ENCODE measurements at regions not wholly inside any gene's neighbourhood (a gene's known extent, or its start where the extent isn't known, plus 50 kb on each side); places are given as distances from the start of the nearest gene placed in this dataset.

DNA sequence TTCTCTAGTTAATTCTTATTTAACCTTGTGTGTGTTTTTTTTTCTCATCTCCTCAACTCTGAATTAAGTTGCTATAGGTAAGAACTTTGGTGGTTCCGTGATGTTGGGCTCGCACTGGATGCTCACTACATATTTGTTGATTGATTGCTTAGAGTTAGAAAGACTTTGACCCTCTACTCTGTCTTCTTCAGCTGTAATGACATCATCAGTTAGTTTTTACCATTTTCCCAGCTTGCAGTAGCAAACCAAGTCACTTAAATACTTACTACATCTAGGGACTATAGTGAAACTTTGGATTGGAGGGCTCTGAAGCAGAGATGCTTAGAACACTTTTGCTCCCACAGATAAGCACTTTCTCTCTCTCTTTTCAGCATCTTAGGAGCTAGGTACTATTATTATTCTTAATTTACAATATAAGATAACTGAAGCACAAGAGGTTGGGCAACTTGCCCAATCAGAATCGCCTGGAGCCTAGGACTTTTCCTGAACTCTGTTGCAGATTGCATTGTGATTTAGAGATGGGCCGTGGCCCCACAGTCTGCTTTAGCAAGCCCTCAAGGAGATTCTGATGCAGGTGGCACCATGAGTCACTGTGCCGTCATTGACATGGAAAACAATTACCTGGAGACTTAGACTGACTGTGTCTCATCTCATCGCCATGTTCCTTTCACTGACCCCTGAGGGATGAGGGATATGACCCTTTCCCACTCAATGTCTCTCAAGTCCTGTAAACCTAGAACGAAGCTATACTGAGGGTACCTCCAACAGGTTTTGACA is 471.9 kb upstream of the PODXL start:
- H3K36me3 ChIP-seq, result no peaks in the 10 kb centered on the region
- H3K4me3 ChIP-seq, result no peak overlapping the region
- no peak overlapping the region for H3K27ac ChIP-seq
- DNase-seq (no peak), FAIRE-seq (no peak), ATAC-seq (no peak)
- TF ChIP-seq, protein P1, sequence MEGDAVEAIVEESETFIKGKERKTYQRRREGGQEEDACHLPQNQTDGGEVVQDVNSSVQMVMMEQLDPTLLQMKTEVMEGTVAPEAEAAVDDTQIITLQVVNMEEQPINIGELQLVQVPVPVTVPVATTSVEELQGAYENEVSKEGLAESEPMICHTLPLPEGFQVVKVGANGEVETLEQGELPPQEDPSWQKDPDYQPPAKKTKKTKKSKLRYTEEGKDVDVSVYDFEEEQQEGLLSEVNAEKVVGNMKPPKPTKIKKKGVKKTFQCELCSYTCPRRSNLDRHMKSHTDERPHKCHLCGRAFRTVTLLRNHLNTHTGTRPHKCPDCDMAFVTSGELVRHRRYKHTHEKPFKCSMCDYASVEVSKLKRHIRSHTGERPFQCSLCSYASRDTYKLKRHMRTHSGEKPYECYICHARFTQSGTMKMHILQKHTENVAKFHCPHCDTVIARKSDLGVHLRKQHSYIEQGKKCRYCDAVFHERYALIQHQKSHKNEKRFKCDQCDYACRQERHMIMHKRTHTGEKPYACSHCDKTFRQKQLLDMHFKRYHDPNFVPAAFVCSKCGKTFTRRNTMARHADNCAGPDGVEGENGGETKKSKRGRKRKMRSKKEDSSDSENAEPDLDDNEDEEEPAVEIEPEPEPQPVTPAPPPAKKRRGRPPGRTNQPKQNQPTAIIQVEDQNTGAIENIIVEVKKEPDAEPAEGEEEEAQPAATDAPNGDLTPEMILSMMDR (IDR thresholded peaks at IDR 0.05), result no peak
- H3K4me1 ChIP-seq, result peaks cover 0 to 17% (median 10%) of the 10 kb centered on the region in 3 donors
- no peaks in the 10 kb centered on the region for H3K9me3 ChIP-seq
- intact Hi-C loops (cut with DNase I), result no loop called here
- no peaks in the 10 kb centered on the region for H3K27me3 ChIP-seq
- WGBS, 2 donors, result 83 to 88% methylated on average over 7 of the region's 7 CpGs

DNA sequence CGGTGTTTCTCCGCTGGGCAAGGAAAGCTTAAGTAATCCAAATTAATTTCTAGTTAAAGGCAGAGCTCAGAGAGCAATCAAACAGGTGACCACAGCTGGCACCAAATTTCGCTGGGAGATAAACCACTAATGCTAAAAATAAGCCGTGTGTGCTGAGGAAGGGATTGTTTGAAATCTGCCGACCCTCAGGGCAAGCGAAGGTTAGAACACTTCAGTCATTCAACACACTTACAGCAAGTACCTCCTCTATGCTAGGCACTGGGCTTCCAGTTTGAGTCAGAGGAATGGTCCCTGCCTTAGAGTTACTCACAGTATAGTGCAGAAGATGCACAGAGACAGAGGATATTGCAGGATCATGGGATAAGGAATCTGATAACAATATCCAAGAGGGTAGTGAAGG is 467.9 kb upstream of the PODXL start:
- Histone ChIP-seq H3K27ac (no peak overlapping the region), H3K9me3 (no peaks in the 10 kb centered on the region), H3K27me3 (no peaks in the 10 kb centered on the region), H3K4me1 (no peaks in the 10 kb centered on the region), H3K36me3 (no peaks in the 10 kb centered on the region), H3K4me3 (no peak overlapping the region)
- TF ChIP-seq, protein P1 (IDR thresholded peaks at IDR 0.05), result no peak
- intact Hi-C loops (cut with DNase I), result no loop called here
- WGBS, 2 donors, result 52 to 60% methylated on average over 6 of the region's 6 CpGs
- DNase-seq (no peak), FAIRE-seq (no peak), ATAC-seq (no peak)

DNA sequence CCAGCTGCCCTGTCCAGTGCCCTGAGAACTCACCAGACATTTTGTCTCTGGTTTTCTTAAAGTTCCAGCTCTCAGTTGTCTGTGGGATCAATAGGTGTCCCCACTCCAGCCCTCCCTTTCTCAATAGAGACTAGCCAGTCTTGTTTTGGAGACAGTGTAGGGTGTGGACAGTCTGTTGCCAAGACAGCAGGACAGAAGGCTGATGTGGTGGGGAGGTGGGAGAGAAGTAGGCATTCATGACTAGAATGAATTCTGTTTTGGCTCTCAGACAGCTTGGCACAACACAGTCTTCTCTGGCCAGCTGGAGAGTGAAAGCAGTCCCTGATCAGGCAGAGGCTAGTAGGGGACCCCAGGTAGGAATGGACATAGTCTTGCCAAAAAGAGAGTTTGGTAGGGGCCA is 467.0 kb upstream of the PODXL start:
- H3K9me3 ChIP-seq, result no peaks in the 10 kb centered on the region
- FAIRE-seq (no peak), ATAC-seq (no peak), DNase-seq (no peak)
- no peaks in the 10 kb centered on the region for H3K36me3 ChIP-seq
- no peaks in the 10 kb centered on the region for H3K4me1 ChIP-seq
- H3K4me3 ChIP-seq, result no peak overlapping the region
- no peaks in the 10 kb centered on the region for H3K27me3 ChIP-seq
- intact Hi-C loops (cut with DNase I), result no loop called here
- TF ChIP-seq, protein P1 (IDR thresholded peaks at IDR 0.05), result no peak
- H3K27ac ChIP-seq, result no peak overlapping the region

DNA sequence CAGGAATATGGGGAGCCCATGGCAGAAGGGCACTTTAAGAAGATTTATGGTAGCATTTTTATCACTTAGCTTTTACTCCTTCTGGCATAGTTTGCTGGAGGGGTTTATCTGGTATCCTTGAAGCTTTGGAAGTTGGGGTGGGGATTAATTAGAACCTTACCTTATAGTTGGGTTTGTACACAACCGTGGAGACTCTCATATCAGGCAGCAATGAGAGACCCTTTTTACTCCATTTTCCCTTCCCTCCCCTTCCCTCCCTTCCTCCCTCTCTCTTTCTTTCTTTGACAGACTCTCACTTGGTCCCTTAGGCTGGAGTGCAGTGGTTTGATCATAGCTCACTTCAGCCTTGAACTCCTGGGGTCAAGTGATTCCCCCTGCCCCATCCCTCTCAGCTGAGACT is 465.8 kb upstream of the PODXL start:
- 56 to 77% methylated on average over 1 of the region's 1 CpG for WGBS, 2 donors
- Histone ChIP-seq H3K27me3 (no peaks in the 10 kb centered on the region), H3K9me3 (no peaks in the 10 kb centered on the region), H3K4me3 (no peak overlapping the region), H3K36me3 (no peaks in the 10 kb centered on the region), H3K4me1 (no peaks in the 10 kb centered on the region), H3K27ac (no peak overlapping the region)
- TF ChIP-seq, protein P1 (IDR thresholded peaks at IDR 0.05), result no peak
- FAIRE-seq (no peak), ATAC-seq (no peak), DNase-seq (no peak)
- intact Hi-C loops (cut with DNase I), result no loop called here

DNA sequence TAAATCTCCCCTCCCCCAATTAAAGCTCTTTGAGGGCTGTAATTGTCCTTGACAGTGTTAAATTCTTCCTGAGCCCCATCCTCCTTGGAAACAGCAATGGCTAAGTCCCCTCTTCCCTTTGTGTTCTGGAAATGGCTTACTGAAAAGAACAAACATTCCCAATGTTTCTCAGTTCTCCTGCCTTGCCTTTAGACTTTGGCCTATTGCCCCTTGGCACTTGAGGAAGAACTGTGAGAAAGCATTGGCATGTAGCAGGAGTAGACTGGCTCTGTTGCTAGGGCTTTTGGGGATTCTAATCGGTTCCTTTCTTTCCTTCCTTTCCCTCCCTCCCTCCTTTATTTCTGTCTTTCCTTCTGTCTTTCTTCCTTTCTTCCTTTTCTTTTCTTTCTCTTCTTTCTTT is 463.3 kb upstream of the PODXL start:
- 47 to 65% methylated on average over 1 of the region's 1 CpG for WGBS, 2 donors
- H3K27me3 ChIP-seq, result no peaks in the 10 kb centered on the region
- H3K4me3 ChIP-seq, result no peak overlapping the region
- no peak for ATAC-seq
- no peak for FAIRE-seq
- no peaks in the 10 kb centered on the region for H3K4me1 ChIP-seq
- DNase-seq, result no peak
- intact Hi-C loops (cut with DNase I), result no loop called here
- H3K36me3 ChIP-seq, result no peaks in the 10 kb centered on the region
- TF ChIP-seq, protein P1 (IDR thresholded peaks at IDR 0.05), result no peak
- H3K27ac ChIP-seq, result no peak overlapping the region
- H3K9me3 ChIP-seq, result no peaks in the 10 kb centered on the region

Measured in pancreas (tissue), 10 donors.